Mucosa of rectum (tissue), 2 donors: ENCODE measurements at regions not wholly inside any gene's neighbourhood (a gene's known extent, or its start where the extent isn't known, plus 50 kb on each side); places are given as distances from the start of the nearest gene placed in this dataset.

Experiments
- H3K27ac ChIP-seq, 2 donors: one replicate each; pipeline ENCODE4 v1.7.0; 2013; ENCODE audit warnings: inconsistent platforms in 2 of 2, low read depth in 2 of 2, low read length in 2 of 2
- H3K27me3 ChIP-seq, 2 donors: one replicate each; pipeline ENCODE4 v1.7.0; 2013; ENCODE audit warnings: low read length in 2 of 2; ENCODE audit not compliant: control insufficient read depth in 2 of 2, insufficient read depth in 2 of 2
- H3K36me3 ChIP-seq, 2 donors: one replicate each; pipeline ENCODE4 v1.7.0; 2013; ENCODE audit warnings: low read length in 2 of 2; ENCODE audit not compliant: control insufficient read depth in 2 of 2, insufficient read depth in 2 of 2
- H3K4me1 ChIP-seq, 2 donors: one replicate each; pipeline ENCODE4 v1.7.0; 2013; ENCODE audit warnings: low read length in 2 of 2, mild to moderate bottlenecking in 1 of 2; ENCODE audit not compliant: control insufficient read depth in 2 of 2, insufficient read depth in 2 of 2
- H3K4me3 ChIP-seq, 2 donors: one replicate each; pipeline ENCODE4 v1.7.0; 2013; ENCODE audit warnings: low read length in 2 of 2
- H3K9ac ChIP-seq, 2 donors: one replicate each; pipeline ENCODE4 v1.7.0; 2013; ENCODE audit warnings: low read length in 2 of 2, low read depth in 1 of 2, mild to moderate bottlenecking in 1 of 2
- H3K9me3 ChIP-seq, 2 donors: one replicate each; pipeline ENCODE4 v1.7.0; 2013; ENCODE audit warnings: low read length in 2 of 2; ENCODE audit not compliant: control insufficient read depth in 2 of 2
- donor health status: healthy.
- donor health status: Normal muscosa, but diverticular disease.

DNA sequence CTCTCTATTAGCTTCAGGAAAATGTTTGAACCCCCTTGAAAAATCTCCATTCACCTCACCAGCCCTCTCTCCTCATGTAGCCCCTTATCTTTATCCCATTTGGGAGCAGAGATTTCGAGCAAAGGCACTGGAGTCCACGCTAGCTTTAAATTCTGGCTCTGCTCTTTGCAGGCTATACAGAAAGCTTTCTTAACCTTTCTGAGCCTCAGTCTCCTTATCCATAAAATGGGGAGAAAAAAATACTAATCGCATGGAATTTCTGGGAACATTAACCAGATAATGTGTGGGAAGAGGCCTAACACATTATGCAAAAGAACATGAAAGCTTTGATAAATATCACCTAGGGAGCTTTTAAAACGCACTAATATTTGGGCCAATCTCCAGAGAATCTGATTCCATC, 476.3 kb upstream of the CDH5 start:
- Histone ChIP-seq H3K4me1 (no peaks in the 10 kb centered on the region), H3K9me3 (no peaks in the 10 kb centered on the region), H3K9ac (no peak overlapping the region), H3K36me3 (no peaks in the 10 kb centered on the region), H3K4me3 (no peak overlapping the region), H3K27ac (no peak overlapping the region), H3K27me3 (no peaks in the 10 kb centered on the region)

DNA sequence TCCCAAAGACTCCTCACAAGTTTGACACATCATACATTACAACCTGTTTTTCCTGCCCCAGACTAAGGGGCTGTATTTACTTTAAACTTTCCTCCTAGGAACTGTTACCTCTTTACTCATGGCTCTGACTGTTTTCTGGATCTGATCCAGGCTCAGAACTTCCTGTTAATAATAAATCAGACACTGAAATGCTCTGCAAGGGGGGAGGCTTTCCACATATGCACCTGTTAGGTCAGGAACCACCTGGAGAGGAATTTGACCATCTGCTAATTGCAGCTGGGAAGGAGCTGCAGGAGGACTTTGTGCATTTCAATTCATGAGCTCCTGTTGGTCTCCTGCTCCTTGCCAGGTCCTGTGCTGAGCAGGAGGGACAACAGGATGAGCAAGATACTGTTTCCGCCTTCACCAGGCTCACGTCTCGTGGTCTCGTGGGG, 476.9 kb upstream of the CDH5 start:
- Histone ChIP-seq H3K27ac (no peak overlapping the region), H3K36me3 (no peaks in the 10 kb centered on the region), H3K27me3 (no peaks in the 10 kb centered on the region), H3K4me1 (no peaks in the 10 kb centered on the region), H3K9me3 (no peaks in the 10 kb centered on the region), H3K4me3 (no peak overlapping the region), H3K9ac (no peak overlapping the region)

DNA sequence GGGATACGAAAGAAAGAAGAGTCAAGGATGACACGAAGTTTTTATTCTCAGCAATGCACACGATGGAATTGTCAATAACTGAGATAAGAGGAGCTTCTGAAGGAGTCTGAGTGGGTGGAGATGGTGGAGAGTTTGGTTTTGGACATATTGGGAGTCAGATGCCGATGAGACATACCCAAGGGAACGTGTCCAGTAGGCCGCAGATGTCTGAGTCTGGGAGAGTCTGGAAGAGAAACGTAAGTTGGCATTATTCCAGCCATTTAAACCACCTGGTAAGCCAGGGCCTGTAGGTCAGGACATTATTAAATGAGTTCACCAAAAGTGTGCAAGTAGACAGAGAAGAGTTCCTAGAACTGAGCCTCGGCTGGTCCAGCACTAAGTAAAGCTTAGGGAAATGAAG, 478.3 kb upstream of the CDH5 start:
- Histone ChIP-seq H3K4me3 (no peak overlapping the region), H3K9me3 (no peaks in the 10 kb centered on the region), H3K27ac (no peak overlapping the region), H3K36me3 (no peaks in the 10 kb centered on the region), H3K4me1 (no peaks in the 10 kb centered on the region), H3K27me3 (no peaks in the 10 kb centered on the region), H3K9ac (no peak overlapping the region)

DNA sequence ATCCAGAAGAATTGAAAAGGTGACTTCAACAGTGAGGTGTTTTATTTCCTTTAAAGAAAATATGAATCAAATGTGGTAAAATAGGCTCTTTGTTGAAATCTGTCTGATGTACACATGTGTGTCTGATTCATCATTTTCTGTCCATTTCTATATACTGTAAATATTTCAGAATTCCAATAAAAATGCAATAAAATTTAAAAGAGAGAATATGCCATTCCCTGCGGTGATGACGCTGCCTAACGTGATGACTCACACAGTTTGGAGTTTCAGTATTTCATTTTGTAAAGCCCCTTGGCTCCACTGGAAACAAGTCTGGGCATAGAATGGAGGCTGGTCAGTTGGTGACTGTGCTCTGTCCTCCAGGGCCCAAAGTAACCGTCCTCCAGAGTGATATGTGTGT, 482.5 kb upstream of the CDH5 start:
- Histone ChIP-seq H3K4me3 (no peak overlapping the region), H3K4me1 (no peaks in the 10 kb centered on the region), H3K9ac (no peak overlapping the region), H3K27ac (no peak overlapping the region), H3K36me3 (no peaks in the 10 kb centered on the region), H3K9me3 (no peaks in the 10 kb centered on the region), H3K27me3 (no peaks in the 10 kb centered on the region)

DNA sequence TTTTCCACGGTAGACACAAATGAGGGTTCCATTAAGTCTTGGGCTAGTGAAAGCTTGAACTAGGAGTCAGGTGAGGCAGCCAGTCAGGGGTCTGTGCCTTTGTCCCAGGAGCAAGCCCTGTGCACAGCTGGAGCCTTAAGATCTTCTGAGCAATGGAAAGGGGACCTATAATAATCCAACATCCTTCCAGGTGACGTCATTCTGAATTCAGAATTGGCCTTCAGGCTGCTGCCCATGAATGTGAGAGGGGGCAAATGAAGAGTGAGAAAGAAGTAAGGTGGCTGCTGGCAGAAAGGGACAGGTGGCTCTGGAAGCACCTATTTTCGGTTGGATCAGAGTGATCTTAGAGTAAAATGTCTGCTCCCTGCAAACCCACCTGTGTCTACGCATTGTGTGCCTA, 488.1 kb upstream of the CDH5 start:
- Histone ChIP-seq H3K4me3 (no peak overlapping the region), H3K9me3 (no peaks in the 10 kb centered on the region), H3K4me1 (no peaks in the 10 kb centered on the region), H3K27ac (no peak overlapping the region), H3K36me3 (no peaks in the 10 kb centered on the region), H3K27me3 (no peaks in the 10 kb centered on the region), H3K9ac (no peak overlapping the region)

DNA sequence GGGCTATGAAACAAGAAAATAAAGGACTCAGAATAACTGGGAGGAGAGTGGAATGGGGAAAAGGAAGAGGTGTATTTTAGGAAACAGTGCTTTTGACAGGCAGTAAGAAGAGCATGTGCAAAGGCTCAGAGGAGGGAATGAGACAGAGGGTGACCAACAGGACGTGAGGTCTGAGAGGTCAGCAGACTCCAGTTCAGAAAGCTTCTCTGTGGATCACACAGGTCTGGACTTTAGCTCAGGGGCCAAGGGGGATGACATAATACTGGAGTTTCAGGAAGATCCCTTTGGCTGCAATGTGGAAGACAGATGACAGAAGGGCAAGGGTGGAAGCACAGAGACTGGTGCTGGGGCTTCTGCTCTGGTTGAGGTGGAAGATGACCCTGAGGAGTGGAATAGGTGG, 489.9 kb upstream of the CDH5 start:
- no peaks in the 10 kb centered on the region for H3K4me1 ChIP-seq
- H3K27ac ChIP-seq = no peak overlapping the region
- no peak overlapping the region for H3K9ac ChIP-seq
- H3K4me3 ChIP-seq = no peak overlapping the region
- H3K9me3 ChIP-seq = no peaks in the 10 kb centered on the region
- H3K36me3 ChIP-seq = no peaks in the 10 kb centered on the region
- no peaks in the 10 kb centered on the region for H3K27me3 ChIP-seq

DNA sequence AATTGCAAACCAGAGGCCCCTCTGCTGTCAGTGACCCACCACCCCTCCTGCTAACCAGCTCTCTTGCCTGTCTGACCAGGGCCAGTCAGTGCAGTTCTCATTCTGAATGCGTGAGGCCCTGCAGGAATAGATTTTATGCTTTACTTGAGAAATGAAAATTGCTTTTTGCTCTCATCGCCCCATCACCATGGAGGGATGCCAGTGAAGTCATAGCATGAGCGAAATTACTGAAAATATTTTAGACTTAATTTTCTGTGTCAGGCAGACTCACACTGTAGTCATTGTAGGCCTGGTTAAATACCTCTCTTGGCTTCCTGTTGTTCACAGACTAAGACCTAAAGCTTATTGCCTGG, 490.5 kb upstream of the CDH5 start:
- Histone ChIP-seq H3K27ac (no peak overlapping the region), H3K9ac (no peak overlapping the region), H3K36me3 (no peaks in the 10 kb centered on the region), H3K4me1 (no peaks in the 10 kb centered on the region), H3K4me3 (no peak overlapping the region), H3K9me3 (no peaks in the 10 kb centered on the region), H3K27me3 (no peaks in the 10 kb centered on the region)

DNA sequence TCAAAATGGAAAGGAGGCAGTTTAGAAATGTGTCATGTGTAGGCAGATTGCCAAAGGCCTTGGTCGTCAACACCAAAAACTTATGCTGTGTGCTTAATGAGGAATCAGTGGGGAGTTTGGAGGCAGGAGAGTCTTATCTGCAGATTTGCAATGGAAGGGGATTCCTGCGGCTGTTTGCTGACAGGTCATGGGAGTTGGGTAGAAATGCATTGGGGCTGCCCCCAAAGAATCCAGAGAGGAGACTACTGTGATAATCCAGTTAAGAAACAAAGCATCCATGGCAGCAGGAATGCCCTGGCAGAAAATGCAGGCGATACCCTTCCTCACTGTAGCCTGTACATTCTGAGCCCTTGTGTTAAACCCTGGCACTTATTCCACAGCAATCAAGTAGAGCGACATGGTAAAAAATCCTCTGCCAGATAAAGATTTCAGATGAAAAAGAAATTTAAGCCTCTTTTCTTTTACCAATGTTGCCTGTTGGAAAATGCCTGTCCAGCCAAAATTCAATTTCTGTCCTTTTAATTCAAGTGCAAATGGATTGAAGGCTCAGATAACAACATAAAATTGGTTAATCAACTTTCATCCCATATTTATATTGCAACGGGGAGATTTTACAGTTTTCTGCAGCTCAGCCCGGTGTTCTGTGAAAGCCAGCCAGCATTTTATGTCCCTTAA, 491.0 kb upstream of the CDH5 start:
- no peak overlapping the region for H3K27ac ChIP-seq
- no peaks in the 10 kb centered on the region for H3K27me3 ChIP-seq
- no peaks in the 10 kb centered on the region for H3K9me3 ChIP-seq
- H3K4me3 ChIP-seq = no peak overlapping the region
- H3K4me1 ChIP-seq = no peaks in the 10 kb centered on the region
- no peaks in the 10 kb centered on the region for H3K36me3 ChIP-seq
- no peak overlapping the region for H3K9ac ChIP-seq

DNA sequence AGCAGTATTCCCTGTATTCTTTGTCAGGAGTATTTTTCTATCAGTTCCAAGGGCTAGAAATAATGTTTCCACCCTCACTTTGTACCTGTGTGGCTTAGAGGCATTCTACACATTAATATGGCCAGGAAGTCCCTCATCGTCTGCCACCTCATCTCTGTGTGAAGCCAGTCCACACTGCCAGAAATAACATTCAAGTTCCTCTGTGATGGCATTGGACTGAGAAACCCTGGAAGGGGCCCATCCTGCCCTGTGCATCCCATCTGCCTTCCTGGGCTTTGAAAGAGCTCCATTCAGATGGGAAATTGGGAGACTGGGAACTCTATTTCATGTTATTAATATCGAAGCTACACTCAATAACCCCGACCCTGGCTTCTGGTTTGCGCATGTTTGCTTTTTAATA, 497.2 kb upstream of the CDH5 start:
- Histone ChIP-seq H3K9me3 (no peaks in the 10 kb centered on the region), H3K4me1 (no peaks in the 10 kb centered on the region), H3K4me3 (no peak overlapping the region), H3K36me3 (no peaks in the 10 kb centered on the region), H3K27me3 (no peaks in the 10 kb centered on the region), H3K9ac (no peak overlapping the region), H3K27ac (no peak overlapping the region)

DNA sequence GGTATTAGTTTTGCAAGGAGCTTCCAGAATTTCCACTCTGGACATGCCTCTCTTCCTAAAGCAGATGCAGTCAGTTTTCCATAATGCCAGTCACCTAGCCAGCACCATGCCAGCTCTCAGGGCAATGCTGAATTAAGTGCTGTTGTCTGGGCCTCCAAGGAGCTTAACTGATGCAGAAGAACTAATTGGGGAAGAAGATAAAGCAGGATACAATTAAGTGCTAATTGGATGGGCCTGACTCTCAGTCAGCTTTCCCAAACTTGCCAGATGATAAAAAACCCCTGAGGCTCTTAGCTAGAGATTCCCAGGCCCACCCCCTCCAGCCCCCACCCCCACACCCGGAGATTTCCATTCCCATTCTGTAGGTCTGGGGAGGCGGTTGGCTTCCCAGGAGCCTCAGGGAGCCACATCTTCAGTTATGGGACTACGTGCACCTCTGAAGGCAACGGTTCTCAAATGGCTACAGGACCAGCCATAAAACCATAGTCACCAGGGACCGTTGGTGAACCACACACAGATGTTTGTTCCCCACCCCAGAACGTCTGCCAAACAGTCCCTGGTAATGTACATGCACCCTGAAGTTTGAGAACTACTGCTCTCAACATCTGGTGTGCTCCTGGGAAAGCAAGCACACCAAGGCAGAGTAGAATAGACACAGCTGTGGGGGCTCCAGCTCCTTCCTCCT, 499.1 kb upstream of the CDH5 start:
- Histone ChIP-seq H3K9me3 (no peaks in the 10 kb centered on the region), H3K36me3 (no peaks in the 10 kb centered on the region), H3K27ac (no peak overlapping the region), H3K4me1 (no peaks in the 10 kb centered on the region), H3K9ac (no peak overlapping the region), H3K4me3 (no peak overlapping the region), H3K27me3 (no peaks in the 10 kb centered on the region)
